ENCODE measurements at regions not wholly inside any gene's neighbourhood (a gene's known extent, or its start where the extent isn't known, plus 50 kb on each side); places are given as distances from the start of the nearest gene placed in this dataset.

DNA sequence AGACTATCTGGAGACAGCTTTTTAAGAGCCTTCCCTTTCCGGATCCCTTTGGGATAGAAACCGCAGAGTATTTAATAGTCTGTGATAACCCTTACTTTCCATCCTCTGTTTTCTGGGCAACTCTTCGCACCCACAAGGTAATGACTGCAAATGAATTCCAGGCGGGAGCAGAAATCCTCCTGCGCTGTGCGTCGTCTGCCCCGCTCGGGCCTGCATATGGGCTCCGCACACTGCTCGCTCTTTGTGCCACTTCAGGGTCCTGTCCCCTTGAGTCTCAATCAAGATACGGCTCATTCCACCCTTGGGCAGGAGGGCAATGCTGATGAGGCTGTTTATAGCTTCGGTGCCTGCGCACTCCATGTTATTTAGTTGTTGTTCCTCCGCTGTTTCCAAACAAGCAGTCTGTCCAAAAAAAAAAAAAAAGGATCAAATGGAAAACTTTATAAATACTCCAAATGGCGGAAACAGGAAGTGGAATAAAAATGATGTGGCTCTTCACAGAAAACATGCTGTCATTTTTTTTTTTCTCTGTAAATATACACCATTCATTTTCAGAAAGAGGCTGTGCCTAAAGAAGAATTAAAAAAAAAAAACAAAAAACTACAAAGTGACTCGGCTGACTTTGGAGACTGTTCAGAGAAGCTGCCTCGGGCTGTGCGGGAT is 169.6 kb upstream of the GMDS start:
- WGBS, 2 donors = 94 to 95% methylated on average over 19 of the region's 19 CpGs
- Histone ChIP-seq H3K27ac (ENCODE audit: low read depth in 1 of 2, low read length in 1 of 2) (no peak overlapping the region), H3K4me1 (ENCODE audit: control insufficient read depth in 5 of 5, insufficient read depth in 5 of 5, low read length in 5 of 5) (peaks cover 0 to 5% (median 0%) of the 10 kb centered on the region in 5 donors), H3K36me3 (ENCODE audit: control insufficient read depth in 4 of 4, insufficient read depth in 4 of 4, low read length in 4 of 4) (no peaks in the 10 kb centered on the region), H3K9ac (ENCODE audit: insufficient read depth in 1 of 2, low read length in 2 of 2) (no peak overlapping the region), H3K4me3 (no peak overlapping the region), H3K27me3 (ENCODE audit: control insufficient read depth in 3 of 3, insufficient read depth in 3 of 3, low read length in 2 of 3) (no peaks in the 10 kb centered on the region), H3K9me3 (ENCODE audit: control insufficient read depth in 4 of 4, insufficient read depth in 3 of 4, low read length in 3 of 4) (peaks cover 0 to 4% (median 0%) of the 10 kb centered on the region in 4 donors)
- no peak for ATAC-seq (ENCODE audit: insufficient read depth, low FRiP score)
- TF ChIP-seq, protein P1, sequence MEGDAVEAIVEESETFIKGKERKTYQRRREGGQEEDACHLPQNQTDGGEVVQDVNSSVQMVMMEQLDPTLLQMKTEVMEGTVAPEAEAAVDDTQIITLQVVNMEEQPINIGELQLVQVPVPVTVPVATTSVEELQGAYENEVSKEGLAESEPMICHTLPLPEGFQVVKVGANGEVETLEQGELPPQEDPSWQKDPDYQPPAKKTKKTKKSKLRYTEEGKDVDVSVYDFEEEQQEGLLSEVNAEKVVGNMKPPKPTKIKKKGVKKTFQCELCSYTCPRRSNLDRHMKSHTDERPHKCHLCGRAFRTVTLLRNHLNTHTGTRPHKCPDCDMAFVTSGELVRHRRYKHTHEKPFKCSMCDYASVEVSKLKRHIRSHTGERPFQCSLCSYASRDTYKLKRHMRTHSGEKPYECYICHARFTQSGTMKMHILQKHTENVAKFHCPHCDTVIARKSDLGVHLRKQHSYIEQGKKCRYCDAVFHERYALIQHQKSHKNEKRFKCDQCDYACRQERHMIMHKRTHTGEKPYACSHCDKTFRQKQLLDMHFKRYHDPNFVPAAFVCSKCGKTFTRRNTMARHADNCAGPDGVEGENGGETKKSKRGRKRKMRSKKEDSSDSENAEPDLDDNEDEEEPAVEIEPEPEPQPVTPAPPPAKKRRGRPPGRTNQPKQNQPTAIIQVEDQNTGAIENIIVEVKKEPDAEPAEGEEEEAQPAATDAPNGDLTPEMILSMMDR (IDR thresholded peaks at IDR 0.05; ENCODE audit: control extremely low read depth, extremely low read depth) = no peak
- peak in 2 of 3 donors; percentile 44 to 57 for DNase-seq

DNA sequence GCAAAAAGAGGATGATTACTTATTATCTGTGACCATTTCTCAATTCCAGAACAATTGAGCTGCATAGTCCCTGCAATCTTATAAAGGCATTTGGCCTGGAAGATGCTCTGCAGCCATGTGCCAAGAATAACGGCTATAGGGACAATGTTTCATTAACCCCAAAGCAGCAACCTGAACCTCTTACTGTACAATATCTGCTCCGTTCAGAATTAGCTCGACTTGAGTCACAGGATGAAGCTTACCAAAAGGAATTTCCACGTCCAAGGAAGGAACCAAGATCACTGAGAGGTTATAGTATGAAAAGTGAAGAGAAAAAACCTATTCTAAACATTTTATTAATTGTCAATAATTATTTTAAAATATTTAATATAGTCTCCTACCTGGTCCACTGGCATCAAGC is 167.3 kb upstream of the GMDS start:
- Histone ChIP-seq H3K36me3 (ENCODE audit: control insufficient read depth in 4 of 4, insufficient read depth in 4 of 4, low read length in 4 of 4) (no peaks in the 10 kb centered on the region), H3K9me3 (ENCODE audit: control insufficient read depth in 4 of 4, insufficient read depth in 3 of 4, low read length in 3 of 4) (peaks cover 0 to 4% (median 0%) of the 10 kb centered on the region in 4 donors), H3K4me1 (ENCODE audit: control insufficient read depth in 5 of 5, insufficient read depth in 5 of 5, low read length in 5 of 5) (peaks cover 0 to 5% (median 0%) of the 10 kb centered on the region in 5 donors), H3K27me3 (ENCODE audit: control insufficient read depth in 3 of 3, insufficient read depth in 3 of 3, low read length in 2 of 3) (no peaks in the 10 kb centered on the region), H3K27ac (ENCODE audit: low read depth in 1 of 2, low read length in 1 of 2) (no peak overlapping the region), H3K4me3 (no peak overlapping the region), H3K9ac (ENCODE audit: insufficient read depth in 1 of 2, low read length in 2 of 2) (no peak overlapping the region)
- ATAC-seq (ENCODE audit: insufficient read depth, low FRiP score) (no peak), DNase-seq (no peak)
- TF ChIP-seq, protein P1 (IDR thresholded peaks at IDR 0.05; ENCODE audit: control extremely low read depth, extremely low read depth) = no peak
- WGBS, 2 donors = 87 to 94% methylated on average over 4 of the region's 4 CpGs

DNA sequence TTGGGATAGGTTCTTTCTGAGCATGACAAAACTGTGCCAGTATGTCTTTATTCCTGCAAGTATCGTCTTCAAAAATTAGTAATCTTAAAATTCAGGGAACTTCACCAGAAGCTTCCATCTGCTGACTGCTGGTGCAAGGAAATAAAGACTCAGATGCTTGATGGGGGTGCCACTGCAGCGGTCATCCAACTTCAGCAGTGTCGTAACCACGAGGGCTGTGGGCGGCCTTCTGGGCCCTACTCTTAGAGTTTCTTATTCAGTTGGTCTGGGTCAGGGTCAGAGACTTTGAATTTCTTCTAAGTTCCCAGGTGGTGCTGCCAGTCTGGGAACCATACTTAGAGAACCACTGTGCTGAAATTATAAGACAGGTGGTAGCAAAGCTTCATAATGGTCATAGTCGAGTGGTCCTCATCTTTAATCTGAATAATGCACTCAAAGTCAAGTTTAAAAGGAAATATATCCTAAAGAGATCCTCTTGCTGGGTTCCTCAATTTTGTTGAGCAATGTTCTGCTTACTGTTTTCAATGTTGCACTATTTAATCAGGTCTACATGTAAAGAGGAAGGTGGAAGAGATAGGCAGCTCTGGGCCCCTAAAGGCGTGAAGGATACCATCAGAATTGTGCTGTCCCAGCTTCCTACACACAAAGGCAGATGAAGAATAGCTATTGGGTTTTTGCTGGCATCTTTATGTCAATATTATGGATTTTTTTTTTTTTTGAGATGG is 165.4 kb upstream of the GMDS start:
- H3K27me3 ChIP-seq (ENCODE audit: control insufficient read depth in 3 of 3, insufficient read depth in 3 of 3, low read length in 2 of 3) = no peaks in the 10 kb centered on the region
- no peak for ATAC-seq (ENCODE audit: insufficient read depth, low FRiP score)
- TF ChIP-seq, protein P1 (IDR thresholded peaks at IDR 0.05; ENCODE audit: control extremely low read depth, extremely low read depth) = no peak
- no peak overlapping the region for H3K4me3 ChIP-seq
- H3K36me3 ChIP-seq (ENCODE audit: control insufficient read depth in 4 of 4, insufficient read depth in 4 of 4, low read length in 4 of 4) = no peaks in the 10 kb centered on the region
- DNase-seq = no peak
- H3K27ac ChIP-seq (ENCODE audit: low read depth in 1 of 2, low read length in 1 of 2) = no peak overlapping the region
- WGBS, 2 donors = 67 to 86% methylated on average over 7 of the region's 7 CpGs
- no peak overlapping the region for H3K9ac ChIP-seq (ENCODE audit: insufficient read depth in 1 of 2, low read length in 2 of 2)
- peaks cover 0 to 8% (median 5%) of the 10 kb centered on the region in 5 donors for H3K4me1 ChIP-seq (ENCODE audit: control insufficient read depth in 5 of 5, insufficient read depth in 5 of 5, low read length in 5 of 5)
- H3K9me3 ChIP-seq (ENCODE audit: control insufficient read depth in 4 of 4, insufficient read depth in 3 of 4, low read length in 3 of 4) = peaks cover 0 to 2% (median 0%) of the 10 kb centered on the region in 4 donors

Data from lung (tissue), 11 donors.